ENCODE measurements at regions not wholly inside any gene's neighbourhood (a gene's known extent, or its start where the extent isn't known, plus 50 kb on each side); places are given as distances from the start of the nearest gene placed in this dataset.

GRCh38 chr4:181757098-181757497 lies 486.1 kb upstream of the TENM3 start:
- H3K9me3 ChIP-seq (replicated peaks; ENCODE audit: insufficient read depth, low read length), result no peaks in the 10 kb centered on the region
- H2AFZ ChIP-seq (ENCODE audit: low read length), result no peak overlapping the region
- no peak for DNase-seq
- no peak overlapping the region for H3K4me2 ChIP-seq (ENCODE audit: low read depth, low read length)
- H3K27ac ChIP-seq (ENCODE audit: low read length), result no peak overlapping the region
- no peaks in the 10 kb centered on the region for H3F3A ChIP-seq (ENCODE audit: insufficient read depth, low read length)
- no peak overlapping the region for H3K4me3 ChIP-seq (ENCODE audit: low read length)
- no peaks in the 10 kb centered on the region for H3K27me3 ChIP-seq (replicated peaks; ENCODE audit: insufficient read depth, low read length)
- H4K20me1 ChIP-seq (ENCODE audit: insufficient read depth, low read length), result no peaks in the 10 kb centered on the region
- H3K36me3 ChIP-seq (replicated peaks; ENCODE audit: insufficient read depth, low read length), result no peaks in the 10 kb centered on the region
- H3K9ac ChIP-seq (ENCODE audit: low read length), result no peak overlapping the region
- H3K4me1 ChIP-seq (ENCODE audit: low read length), result peaks cover 10% of the 10 kb centered on the region
- H3K9me2 ChIP-seq (replicated peaks; ENCODE audit: insufficient read depth, low read length), result no peaks in the 10 kb centered on the region
- no peak for TF ChIP-seq EZH2 (optimal IDR thresholded peaks at IDR 0.05; ENCODE audit: low read depth, low read length)
- TF ChIP-seq, protein P1, sequence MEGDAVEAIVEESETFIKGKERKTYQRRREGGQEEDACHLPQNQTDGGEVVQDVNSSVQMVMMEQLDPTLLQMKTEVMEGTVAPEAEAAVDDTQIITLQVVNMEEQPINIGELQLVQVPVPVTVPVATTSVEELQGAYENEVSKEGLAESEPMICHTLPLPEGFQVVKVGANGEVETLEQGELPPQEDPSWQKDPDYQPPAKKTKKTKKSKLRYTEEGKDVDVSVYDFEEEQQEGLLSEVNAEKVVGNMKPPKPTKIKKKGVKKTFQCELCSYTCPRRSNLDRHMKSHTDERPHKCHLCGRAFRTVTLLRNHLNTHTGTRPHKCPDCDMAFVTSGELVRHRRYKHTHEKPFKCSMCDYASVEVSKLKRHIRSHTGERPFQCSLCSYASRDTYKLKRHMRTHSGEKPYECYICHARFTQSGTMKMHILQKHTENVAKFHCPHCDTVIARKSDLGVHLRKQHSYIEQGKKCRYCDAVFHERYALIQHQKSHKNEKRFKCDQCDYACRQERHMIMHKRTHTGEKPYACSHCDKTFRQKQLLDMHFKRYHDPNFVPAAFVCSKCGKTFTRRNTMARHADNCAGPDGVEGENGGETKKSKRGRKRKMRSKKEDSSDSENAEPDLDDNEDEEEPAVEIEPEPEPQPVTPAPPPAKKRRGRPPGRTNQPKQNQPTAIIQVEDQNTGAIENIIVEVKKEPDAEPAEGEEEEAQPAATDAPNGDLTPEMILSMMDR (IDR thresholded peaks at IDR 0.05; ENCODE audit: low read length), result no peak
- TF ChIP-seq EZH2phosphoT487 (IDR thresholded peaks at IDR 0.05; ENCODE audit: low read length), result no peak
- H3K79me2 ChIP-seq (ENCODE audit: low read length), result no peaks in the 10 kb centered on the region

DNA sequence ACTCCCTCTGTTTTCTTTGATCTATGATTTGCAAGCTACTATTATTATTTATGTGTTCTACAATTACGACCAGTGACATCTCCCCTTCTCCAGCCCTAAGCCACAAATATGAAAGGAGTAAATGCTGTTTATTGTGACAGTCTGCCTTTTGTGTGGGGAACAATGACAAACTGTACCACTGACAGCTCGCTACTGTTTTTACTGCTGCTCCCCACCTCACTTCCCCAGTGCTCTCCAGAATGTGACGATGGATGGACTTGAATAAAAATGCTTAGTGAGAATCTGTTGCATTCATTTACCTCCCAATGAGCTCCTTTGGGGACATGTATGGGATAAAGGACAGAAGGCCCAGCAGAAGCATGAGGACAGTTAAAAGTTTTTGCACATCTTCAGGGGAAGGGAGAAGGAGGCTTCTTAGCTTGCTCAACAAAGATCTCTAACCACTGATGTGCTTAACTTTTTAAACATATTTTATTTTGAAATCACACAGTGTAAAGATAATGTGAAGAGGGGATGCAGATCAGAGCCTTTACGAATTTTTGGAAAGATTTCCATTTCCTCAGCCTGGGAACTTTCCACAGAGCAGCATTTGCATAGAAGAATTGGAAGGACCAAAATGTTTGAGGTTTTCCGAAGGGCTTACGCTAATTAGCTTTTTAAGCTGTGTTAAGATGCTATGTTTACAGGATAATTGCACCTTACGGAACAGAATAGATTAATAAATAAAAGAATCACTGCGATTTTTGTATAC lies 485.1 kb upstream of the TENM3 start:
- no peak for DNase-seq
- no peaks in the 10 kb centered on the region for H3K36me3 ChIP-seq (replicated peaks; ENCODE audit: insufficient read depth, low read length)
- H3K4me1 ChIP-seq (ENCODE audit: low read length), result peaks cover 6% of the 10 kb centered on the region
- TF ChIP-seq EZH2phosphoT487 (IDR thresholded peaks at IDR 0.05; ENCODE audit: low read length) (no peak), EZH2 (optimal IDR thresholded peaks at IDR 0.05; ENCODE audit: low read depth, low read length) (no peak)
- TF ChIP-seq, protein P1 (IDR thresholded peaks at IDR 0.05; ENCODE audit: low read length), result no peak
- no peaks in the 10 kb centered on the region for H3K9me2 ChIP-seq (replicated peaks; ENCODE audit: insufficient read depth, low read length)
- H3K9me3 ChIP-seq (replicated peaks; ENCODE audit: insufficient read depth, low read length), result no peaks in the 10 kb centered on the region
- H4K20me1 ChIP-seq (ENCODE audit: insufficient read depth, low read length), result no peaks in the 10 kb centered on the region
- H3K79me2 ChIP-seq (ENCODE audit: low read length), result no peaks in the 10 kb centered on the region
- no peaks in the 10 kb centered on the region for H3K27me3 ChIP-seq (replicated peaks; ENCODE audit: insufficient read depth, low read length)
- H3K4me2 ChIP-seq (ENCODE audit: low read depth, low read length), result no peak overlapping the region
- no peaks in the 10 kb centered on the region for H3F3A ChIP-seq (ENCODE audit: insufficient read depth, low read length)
- no peak overlapping the region for H3K4me3 ChIP-seq (ENCODE audit: low read length)
- H3K9ac ChIP-seq (ENCODE audit: low read length), result no peak overlapping the region
- no peak overlapping the region for H2AFZ ChIP-seq (ENCODE audit: low read length)
- no peak overlapping the region for H3K27ac ChIP-seq (ENCODE audit: low read length)

DNA sequence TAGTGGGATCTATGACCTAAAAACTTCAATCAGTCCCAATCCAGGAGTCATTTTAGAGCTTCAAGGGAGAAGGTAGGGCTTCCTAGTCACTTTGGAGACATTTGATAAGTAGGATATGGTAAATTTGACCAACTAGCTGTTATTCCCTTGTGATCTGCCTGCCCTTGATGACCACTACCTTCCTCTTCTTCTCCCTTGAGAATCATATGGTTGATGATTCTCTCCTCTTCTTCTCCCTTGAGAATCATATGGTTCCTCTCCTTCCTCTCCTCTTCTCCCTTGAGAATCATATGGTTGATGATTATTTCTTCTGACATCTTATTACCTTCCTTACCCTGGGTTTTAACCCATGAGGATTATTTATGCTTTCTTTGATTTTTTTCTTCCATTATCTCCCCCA lies 482.6 kb upstream of the TENM3 start:
- no peaks in the 10 kb centered on the region for H3K4me1 ChIP-seq (ENCODE audit: low read length)
- H3K36me3 ChIP-seq (replicated peaks; ENCODE audit: insufficient read depth, low read length), result no peaks in the 10 kb centered on the region
- TF ChIP-seq EZH2phosphoT487 (IDR thresholded peaks at IDR 0.05; ENCODE audit: low read length) (no peak), EZH2 (optimal IDR thresholded peaks at IDR 0.05; ENCODE audit: low read depth, low read length) (no peak)
- TF ChIP-seq, protein P1 (IDR thresholded peaks at IDR 0.05; ENCODE audit: low read length), result no peak
- no peaks in the 10 kb centered on the region for H3F3A ChIP-seq (ENCODE audit: insufficient read depth, low read length)
- no peak overlapping the region for H3K9ac ChIP-seq (ENCODE audit: low read length)
- H3K4me3 ChIP-seq (ENCODE audit: low read length), result no peak overlapping the region
- no peaks in the 10 kb centered on the region for H4K20me1 ChIP-seq (ENCODE audit: insufficient read depth, low read length)
- no peaks in the 10 kb centered on the region for H3K27me3 ChIP-seq (replicated peaks; ENCODE audit: insufficient read depth, low read length)
- no peaks in the 10 kb centered on the region for H3K9me3 ChIP-seq (replicated peaks; ENCODE audit: insufficient read depth, low read length)
- H3K4me2 ChIP-seq (ENCODE audit: low read depth, low read length), result no peak overlapping the region
- no peaks in the 10 kb centered on the region for H3K79me2 ChIP-seq (ENCODE audit: low read length)
- H3K27ac ChIP-seq (ENCODE audit: low read length), result no peak overlapping the region
- no peaks in the 10 kb centered on the region for H3K9me2 ChIP-seq (replicated peaks; ENCODE audit: insufficient read depth, low read length)
- no peak for DNase-seq
- no peak overlapping the region for H2AFZ ChIP-seq (ENCODE audit: low read length)

Data from MM.1S (cell line).